ENCODE measurements at regions not wholly inside any gene's neighbourhood (a gene's known extent, or its start where the extent isn't known, plus 50 kb on each side); places are given as distances from the start of the nearest gene placed in this dataset.

GRCh38 chr2:234793212-234793785, 158.5 kb upstream of the SH3BP4 start:
- TF ChIP-seq POLR2A (IDR thresholded peaks at IDR 0.05) (no peak), CTCF (IDR thresholded peaks at IDR 0.05) (no peak), EP300 (IDR thresholded peaks at IDR 0.05) (no peak)

Measured in tibial nerve (tissue), 4 donors.